DMS53 (cell line): ENCODE measurements at regions not wholly inside any gene's neighbourhood (a gene's known extent, or its start where the extent isn't known, plus 50 kb on each side); places are given as distances from the start of the nearest gene placed in this dataset.

Experiments
- DNase-seq: peaks from one replicate; lab custom pipeline; 2025; lab: John Stamatoyannopoulos, UW

GRCh38 chr4:138925495-138925894, 90.1 kb upstream of the NOCT start:
- DNase-seq: no peak

- peak; percentile 86 for DNase-seq
Observed at GRCh38 chr4:138919094-138919936, 96.3 kb upstream of the NOCT start.

GRCh38 chr4:138918169-138918869, 97.3 kb upstream of the NOCT start:
- no peak for DNase-seq

- no peak for DNase-seq
Observed at GRCh38 chr4:138916763-138917162, 98.8 kb upstream of the NOCT start.

GRCh38 chr4:138915756-138916155, 99.8 kb upstream of the NOCT start:
- DNase-seq: no peak

- DNase-seq: peak; percentile 65
Observed at GRCh38 chr4:138912704-138913340, 102.8 kb upstream of the NOCT start.

GRCh38 chr4:138911909-138912703, 103.5 kb upstream of the NOCT start:
- DNase-seq: peak; percentile 93

GRCh38 chr4:138910914-138911336, 104.7 kb upstream of the NOCT start:
- DNase-seq: peak; percentile 98

- DNase-seq: peak; percentile 96
Observed at GRCh38 chr4:138910195-138910913, 105.2 kb upstream of the NOCT start.

GRCh38 chr4:138909587-138909986, 106.0 kb upstream of the NOCT start:
- peak; percentile 58 for DNase-seq

- no peak for DNase-seq
Observed at GRCh38 chr4:138908134-138908533, 107.4 kb upstream of the NOCT start.

- DNase-seq: peak; percentile 5
Observed at GRCh38 chr4:138907174-138907573, 108.4 kb upstream of the NOCT start.

GRCh38 chr4:138904793-138905192, 110.8 kb upstream of the NOCT start:
- no peak for DNase-seq

GRCh38 chr4:138903185-138903584, 112.4 kb upstream of the NOCT start:
- DNase-seq: no peak

- DNase-seq: no peak
Observed at GRCh38 chr4:138902705-138903104, 112.9 kb upstream of the NOCT start.

GRCh38 chr4:138901177-138901576, 114.4 kb upstream of the NOCT start:
- peak; percentile 7 for DNase-seq

GRCh38 chr4:138899999-138900398, 115.6 kb upstream of the NOCT start:
- DNase-seq: no peak

GRCh38 chr4:138898282-138898681, 117.3 kb upstream of the NOCT start:
- DNase-seq: peak; percentile 78

- DNase-seq: peak; percentile 82
Observed at GRCh38 chr4:138897811-138898226, 117.8 kb upstream of the NOCT start.

GRCh38 chr4:138894709-138895108, 120.9 kb upstream of the NOCT start:
- no peak for DNase-seq

- DNase-seq: no peak
Observed at GRCh38 chr4:138894011-138894410, 121.6 kb upstream of the NOCT start.
